Loucy (cell line): ENCODE measurements at regions not wholly inside any gene's neighbourhood (a gene's known extent, or its start where the extent isn't known, plus 50 kb on each side); places are given as distances from the start of the nearest gene placed in this dataset.

Experiments used
- H2AFZ ChIP-seq: fragments of 200-600 bp; sonication (generic); 2 replicates; pipeline ENCODE4 v1.6.0; 2016; ENCODE audit warnings: antibody characterized with exemption, mild to moderate bottlenecking, low read length, moderate library complexity
- H3F3A ChIP-seq: fragments of 200-600 bp; 2 replicates; pipeline ENCODE4 v1.6.0; 2016; ENCODE audit warnings: antibody characterized with exemption, low read depth, mild to moderate bottlenecking
- H3K27me3 ChIP-seq: fragments of 200-600 bp; sonication (generic); 2 replicates; pipeline ENCODE4 v1.6.1; 2014; ENCODE audit warnings: low read length, mild to moderate bottlenecking; ENCODE audit not compliant: insufficient read depth, poor library complexity, severe bottlenecking
- H3K36me3 ChIP-seq: fragments of 200-600 bp; sonication (generic); 2 replicates; pipeline ENCODE4 v1.6.1; 2016; ENCODE audit warnings: low read length; ENCODE audit not compliant: insufficient read depth
- H3K4me1 ChIP-seq: fragments of 200-600 bp; sonication (generic); 2 replicates; pipeline ENCODE4 v1.5.1; 2014; ENCODE audit warnings: low read length, mild to moderate bottlenecking; ENCODE audit not compliant: insufficient read depth, poor library complexity, severe bottlenecking
- H3K4me2 ChIP-seq: fragments of 200-600 bp; sonication (generic); 2 replicates; pipeline ENCODE4 v1.6.0; 2014; ENCODE audit warnings: antibody characterized with exemption, low read length, low read depth, mild to moderate bottlenecking; ENCODE audit not compliant: poor library complexity, severe bottlenecking
- H3K4me3 ChIP-seq: fragments of 200-600 bp; sonication (generic); 2 replicates; pipeline ENCODE4 v1.5.1; 2014; ENCODE audit warnings: low read length, mild to moderate bottlenecking, mixed read lengths; ENCODE audit not compliant: poor library complexity, severe bottlenecking
- H3K79me2 ChIP-seq: fragments of 200-600 bp; sonication (generic); 2 replicates; pipeline ENCODE4 v1.6.1; 2014; ENCODE audit warnings: low read length; ENCODE audit not compliant: insufficient read depth
- H3K9ac ChIP-seq: fragments of 200-600 bp; sonication (generic); 2 replicates; pipeline ENCODE4 v1.6.0; 2014; ENCODE audit warnings: mild to moderate bottlenecking, low read depth, low read length, moderate library complexity; ENCODE audit not compliant: poor library complexity, severe bottlenecking
- H3K9me2 ChIP-seq: fragments of 200-600 bp; sonication (generic); replicated peaks from 2 replicates; pipeline ENCODE4 v1.6.1; 2016; ENCODE audit warnings: low read depth, low read length, mixed read lengths
- H3K9me3 ChIP-seq: fragments of 200-600 bp; sonication (generic); 2 replicates; pipeline ENCODE4 v1.6.1; 2014; ENCODE audit warnings: mild to moderate bottlenecking, antibody characterized with exemption, low read length, low read depth; ENCODE audit not compliant: insufficient read depth
- H4K20me1 ChIP-seq: fragments of 200-600 bp; sonication (generic); 2 replicates; pipeline ENCODE4 v1.6.0; 2014; ENCODE audit warnings: antibody characterized with exemption, low read length, mild to moderate bottlenecking; ENCODE audit not compliant: insufficient read depth, poor library complexity, severe bottlenecking
- CTCF ChIP-seq: fragments of 200-600 bp; sonication (generic); conservative IDR thresholded peaks from 2 replicates; pipeline ENCODE4 v1.5.1; 2014; ENCODE audit warnings: mild to moderate bottlenecking, antibody characterized with exemption, low read length
- EZH2phosphoT487 ChIP-seq: fragments of 200-600 bp; IDR thresholded peaks from 2 replicates; pipeline ENCODE4 v1.6.1; 2018; ENCODE audit warnings: antibody characterized with exemption, mild to moderate bottlenecking, moderate library complexity, borderline replicate concordance

DNA sequence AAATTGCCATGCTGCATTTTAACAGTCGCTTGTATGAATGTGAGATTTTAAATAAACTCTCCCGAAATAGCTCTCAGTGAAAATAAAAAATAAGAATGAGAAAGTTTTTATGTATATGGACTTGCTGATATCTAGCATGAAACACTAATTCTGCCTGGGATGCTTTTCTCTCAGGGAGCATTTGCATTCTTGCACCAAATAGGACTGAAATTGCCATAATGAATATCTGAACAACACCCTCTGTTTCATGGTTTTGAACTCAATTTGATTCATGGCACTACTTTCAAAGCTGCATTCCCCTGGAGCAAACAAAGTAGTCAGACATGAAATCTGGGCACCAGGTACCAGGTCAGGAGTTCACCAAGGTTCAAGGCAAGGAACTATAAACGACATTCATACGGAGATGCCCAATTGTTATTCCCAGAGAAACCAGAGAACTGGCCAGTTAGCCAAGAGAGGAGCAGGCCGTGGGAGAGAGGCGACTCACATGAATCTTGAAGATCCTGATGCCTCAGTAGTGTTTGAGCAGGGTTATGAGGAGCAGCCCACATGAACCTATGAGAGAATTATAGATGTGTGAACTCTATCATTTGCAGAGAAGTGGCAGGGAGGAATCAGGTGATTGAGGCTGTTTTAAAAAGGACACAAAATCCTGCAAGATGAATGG, 270.6 kb upstream of the ZC3H12C start:
- H3K4me1 ChIP-seq: no peaks in the 10 kb centered on the region
- no peaks in the 10 kb centered on the region for H3K27me3 ChIP-seq
- H2AFZ ChIP-seq: no peak overlapping the region
- no peaks in the 10 kb centered on the region for H4K20me1 ChIP-seq
- no peaks in the 10 kb centered on the region for H3K36me3 ChIP-seq
- no peak overlapping the region for H3K4me3 ChIP-seq
- H3K4me2 ChIP-seq: no peak overlapping the region
- H3K79me2 ChIP-seq: no peaks in the 10 kb centered on the region
- no peaks in the 10 kb centered on the region for H3F3A ChIP-seq
- no peaks in the 10 kb centered on the region for H3K9me3 ChIP-seq
- H3K9ac ChIP-seq: no peak overlapping the region
- no peak for TF ChIP-seq CTCF
- no peak for TF ChIP-seq EZH2phosphoT487
- no peaks in the 10 kb centered on the region for H3K9me2 ChIP-seq

DNA sequence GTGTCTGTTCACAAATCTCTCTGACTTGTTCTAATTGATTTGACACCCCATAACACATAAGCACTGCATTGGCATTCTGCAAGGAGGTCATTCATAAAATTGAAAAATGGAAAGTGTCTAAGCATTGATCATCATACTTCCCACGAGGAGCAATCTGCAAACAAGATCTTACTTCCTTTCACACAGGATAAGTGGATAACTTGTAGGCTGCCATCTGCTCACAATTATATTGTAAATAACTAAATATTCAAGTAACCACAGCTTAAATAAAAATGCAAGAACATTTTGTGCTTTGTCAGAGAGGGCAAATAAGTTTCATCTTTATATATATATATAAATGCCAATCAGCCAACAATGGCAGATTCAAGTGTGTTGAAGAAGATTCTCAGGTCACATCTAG, 264.8 kb upstream of the ZC3H12C start:
- H2AFZ ChIP-seq: no peak overlapping the region
- no peaks in the 10 kb centered on the region for H3K79me2 ChIP-seq
- no peak overlapping the region for H3K4me3 ChIP-seq
- H3K4me2 ChIP-seq: no peak overlapping the region
- H3F3A ChIP-seq: no peaks in the 10 kb centered on the region
- no peaks in the 10 kb centered on the region for H3K27me3 ChIP-seq
- no peaks in the 10 kb centered on the region for H3K9me2 ChIP-seq
- H4K20me1 ChIP-seq: no peaks in the 10 kb centered on the region
- no peaks in the 10 kb centered on the region for H3K9me3 ChIP-seq
- H3K4me1 ChIP-seq: no peaks in the 10 kb centered on the region
- no peak for TF ChIP-seq CTCF
- TF ChIP-seq EZH2phosphoT487: no peak
- no peaks in the 10 kb centered on the region for H3K36me3 ChIP-seq
- H3K9ac ChIP-seq: no peak overlapping the region

- H3K4me2 ChIP-seq: no peak overlapping the region
- no peaks in the 10 kb centered on the region for H3K79me2 ChIP-seq
- H3K9me2 ChIP-seq: no peaks in the 10 kb centered on the region
- no peak overlapping the region for H3K4me3 ChIP-seq
- no peaks in the 10 kb centered on the region for H3K4me1 ChIP-seq
- no peak overlapping the region for H2AFZ ChIP-seq
- H3K9ac ChIP-seq: no peak overlapping the region
- H4K20me1 ChIP-seq: no peaks in the 10 kb centered on the region
- no peaks in the 10 kb centered on the region for H3K36me3 ChIP-seq
- TF ChIP-seq EZH2phosphoT487: no peak
- no peaks in the 10 kb centered on the region for H3K27me3 ChIP-seq
- no peaks in the 10 kb centered on the region for H3K9me3 ChIP-seq
- H3F3A ChIP-seq: no peaks in the 10 kb centered on the region
Measured at GRCh38 chr11:109838026-109838425, 255.2 kb upstream of the ZC3H12C start.

GRCh38 chr11:109845437-109845836, 247.8 kb upstream of the ZC3H12C start:
- H3K9ac ChIP-seq: no peak overlapping the region
- no peaks in the 10 kb centered on the region for H4K20me1 ChIP-seq
- no peak overlapping the region for H3K4me3 ChIP-seq
- H3K4me2 ChIP-seq: no peak overlapping the region
- H3K4me1 ChIP-seq: no peaks in the 10 kb centered on the region
- no peaks in the 10 kb centered on the region for H3K9me2 ChIP-seq
- no peaks in the 10 kb centered on the region for H3K9me3 ChIP-seq
- TF ChIP-seq CTCF: no peak
- no peak for TF ChIP-seq EZH2phosphoT487
- no peaks in the 10 kb centered on the region for H3F3A ChIP-seq
- no peaks in the 10 kb centered on the region for H3K27me3 ChIP-seq
- no peaks in the 10 kb centered on the region for H3K36me3 ChIP-seq
- H2AFZ ChIP-seq: no peak overlapping the region
- no peaks in the 10 kb centered on the region for H3K79me2 ChIP-seq
